HepG2 (cell line): ENCODE measurements at regions not wholly inside any gene's neighbourhood (a gene's known extent, or its start where the extent isn't known, plus 50 kb on each side); places are given as distances from the start of the nearest gene placed in this dataset.

Source experiments
- BHLHE40 ChIP-seq: IDR thresholded peaks from 2 replicates; pipeline ENCODE4 v1.6.1; 2011; ENCODE audit warnings: low read length, improper control_type of control experiment
- CTCF ChIP-seq: sonication (generic); formaldehyde crosslinking; IDR thresholded peaks from 2 replicates; pipeline ENCODE4 v1.5.0; 2020; ENCODE audit warnings: mild to moderate bottlenecking, missing genetic modification reagents, moderate library complexity
- PAX8 ChIP-seq: sonication (generic); formaldehyde crosslinking; IDR thresholded peaks from 2 replicates; pipeline ENCODE4 v1.8.0; 2022; ENCODE audit warnings: mild to moderate bottlenecking, missing genetic modification reagents, borderline replicate concordance
- POLR2A ChIP-seq, 2 experiments: IDR thresholded peaks; 2 replicates each; pipeline ENCODE4 v1.6.1; 2011; ENCODE audit warnings: low read depth in 2 of 2, low read length in 2 of 2, mild to moderate bottlenecking in 1 of 2, moderate library complexity in 1 of 2; ENCODE audit not compliant: insufficient read depth in 1 of 2
- RAD21 ChIP-seq: fragments of 450-650 bp; formaldehyde crosslinking; IDR thresholded peaks from 2 replicates; pipeline ENCODE4 v1.5.0; 2020; ENCODE audit warnings: mild to moderate bottlenecking
- TBP ChIP-seq: sonication (generic); formaldehyde crosslinking; IDR thresholded peaks from 2 replicates; pipeline ENCODE4 v1.5.0; 2020; ENCODE audit warnings: missing genetic modification reagents
- ZUFSP ChIP-seq: sonication (generic); formaldehyde crosslinking; IDR thresholded peaks from 2 replicates; pipeline ENCODE4 v1.9.0; 2021; ENCODE audit warnings: missing genetic modification reagents, mild to moderate bottlenecking, borderline replicate concordance
- TF ChIP-seq, protein P1 (sequence below): sonication (generic); formaldehyde crosslinking; IDR thresholded peaks from 2 replicates; pipeline ENCODE4 v1.4.0; 2020; ENCODE audit warnings: mild to moderate bottlenecking, missing genetic modification reagents

GRCh38 chr13:50729177-50729576, 114.3 kb downstream of the DLEU7 start:
- TF ChIP-seq, protein P1, sequence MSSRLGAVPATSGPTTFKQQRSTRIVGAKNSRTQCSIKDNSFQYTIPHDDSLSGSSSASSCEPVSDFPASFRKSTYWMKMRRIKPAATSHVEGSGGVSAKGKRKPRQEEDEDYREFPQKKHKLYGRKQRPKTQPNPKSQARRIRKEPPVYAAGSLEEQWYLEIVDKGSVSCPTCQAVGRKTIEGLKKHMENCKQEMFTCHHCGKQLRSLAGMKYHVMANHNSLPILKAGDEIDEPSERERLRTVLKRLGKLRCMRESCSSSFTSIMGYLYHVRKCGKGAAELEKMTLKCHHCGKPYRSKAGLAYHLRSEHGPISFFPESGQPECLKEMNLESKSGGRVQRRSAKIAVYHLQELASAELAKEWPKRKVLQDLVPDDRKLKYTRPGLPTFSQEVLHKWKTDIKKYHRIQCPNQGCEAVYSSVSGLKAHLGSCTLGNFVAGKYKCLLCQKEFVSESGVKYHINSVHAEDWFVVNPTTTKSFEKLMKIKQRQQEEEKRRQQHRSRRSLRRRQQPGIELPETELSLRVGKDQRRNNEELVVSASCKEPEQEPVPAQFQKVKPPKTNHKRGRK (CRISPR knock-in tag): no peak
- TF ChIP-seq CTCF (CRISPR knock-in tag) (no peak), TBP (CRISPR knock-in tag) (no peak), ZUFSP (CRISPR knock-in tag) (no peak), POLR2A (IDR thresholded peaks at IDR 0.05; ENCODE audit: insufficient read depth in 1 of 2, low read depth in 2 of 2, low read length in 2 of 2) (no peak), RAD21 (CRISPR knock-in tag) (no peak), BHLHE40 (no peak), PAX8 (CRISPR knock-in tag) (no peak)
